ENCODE measurements at regions not wholly inside any gene's neighbourhood (a gene's known extent, or its start where the extent isn't known, plus 50 kb on each side); places are given as distances from the start of the nearest gene placed in this dataset.
A peak's percentile ranks its signal among the peaks of the same experiment; 100 is the strongest.

- Histone ChIP-seq H3K36me3 (no peaks in the 10 kb centered on the region), H3K9me3 (ENCODE audit: low read depth) (no peaks in the 10 kb centered on the region), H3K4me3 (no peak overlapping the region), H3K27ac (no peak overlapping the region), H3K27me3 (no peaks in the 10 kb centered on the region), H3K4me1 (ENCODE audit: low read depth) (no peaks in the 10 kb centered on the region)
- TF ChIP-seq CTCF (IDR thresholded peaks at IDR 0.05; ENCODE audit: low read depth, low read length) = no peak
- peak in 1 of 2 donors; percentile 25 for DNase-seq (ENCODE audit: low read depth in 1 of 2, low spot score in 1 of 2)
Measured at GRCh38 chr12:88291498-88292131, 149.5 kb downstream of the TMTC3 start.

- no peak overlapping the region for H3K4me3 ChIP-seq
- DNase-seq (ENCODE audit: low read depth in 1 of 2, low spot score in 1 of 2) = no peak
- H3K27ac ChIP-seq = peak overlapping the region; percentile 27
- no peaks in the 10 kb centered on the region for H3K36me3 ChIP-seq
- peaks cover 20% of the 10 kb centered on the region for H3K4me1 ChIP-seq (ENCODE audit: low read depth)
- H3K9me3 ChIP-seq (ENCODE audit: low read depth) = no peaks in the 10 kb centered on the region
- TF ChIP-seq CTCF (IDR thresholded peaks at IDR 0.05; ENCODE audit: low read depth, low read length) = no peak
- H3K27me3 ChIP-seq = no peaks in the 10 kb centered on the region
Measured at GRCh38 chr12:88298014-88298682, 156.0 kb downstream of the TMTC3 start.

- Histone ChIP-seq H3K27me3 (no peaks in the 10 kb centered on the region), H3K36me3 (no peaks in the 10 kb centered on the region), H3K27ac (peak overlapping the region; percentile 27), H3K4me1 (ENCODE audit: low read depth) (peaks cover 20% of the 10 kb centered on the region), H3K9me3 (ENCODE audit: low read depth) (no peaks in the 10 kb centered on the region), H3K4me3 (no peak overlapping the region)
- DNase-seq (ENCODE audit: low read depth in 1 of 2, low spot score in 1 of 2) = peak; percentile 41 to 66
- TF ChIP-seq CTCF (IDR thresholded peaks at IDR 0.05; ENCODE audit: low read depth, low read length) = no peak
Measured at GRCh38 chr12:88298761-88299242, 156.7 kb downstream of the TMTC3 start.

GRCh38 chr12:88299567-88300101 is 157.5 kb downstream of the TMTC3 start:
- Histone ChIP-seq H3K9me3 (ENCODE audit: low read depth) (no peaks in the 10 kb centered on the region), H3K4me1 (ENCODE audit: low read depth) (peaks cover 20% of the 10 kb centered on the region), H3K27ac (peak overlapping the region; percentile 27), H3K27me3 (no peaks in the 10 kb centered on the region), H3K4me3 (no peak overlapping the region), H3K36me3 (no peaks in the 10 kb centered on the region)
- peak in 1 of 2 donors; percentile 93 for DNase-seq (ENCODE audit: low read depth in 1 of 2, low spot score in 1 of 2)
- TF ChIP-seq CTCF (IDR thresholded peaks at IDR 0.05; ENCODE audit: low read depth, low read length) = no peak

GRCh38 chr12:88300931-88301330 is 158.8 kb downstream of the TMTC3 start:
- no peak overlapping the region for H3K4me3 ChIP-seq
- no peak for DNase-seq (ENCODE audit: low read depth in 1 of 2, low spot score in 1 of 2)
- no peak for TF ChIP-seq CTCF (IDR thresholded peaks at IDR 0.05; ENCODE audit: low read depth, low read length)
- no peaks in the 10 kb centered on the region for H3K36me3 ChIP-seq
- peaks cover 29% of the 10 kb centered on the region for H3K4me1 ChIP-seq (ENCODE audit: low read depth)
- H3K27me3 ChIP-seq = no peaks in the 10 kb centered on the region
- no peak overlapping the region for H3K27ac ChIP-seq
- H3K9me3 ChIP-seq (ENCODE audit: low read depth) = no peaks in the 10 kb centered on the region

Measured in cardiac muscle cell (in vitro differentiated cells and primary cell).